Suprapubic skin (tissue), 4 donors: ENCODE measurements at regions not wholly inside any gene's neighbourhood (a gene's known extent, or its start where the extent isn't known, plus 50 kb on each side); places are given as distances from the start of the nearest gene placed in this dataset.

ENCODE experiments used
- CTCF ChIP-seq, 2 donors: fragments of 200-600 bp in 1 of 2; fragments of 450-650 bp in 1 of 2; sonication (generic) in 1 of 2; IDR thresholded peaks; one replicate each; pipeline ENCODE4 v1.5.1; 2016 to 2019; ENCODE audit warnings: antibody characterized with exemption in 2 of 2, mild to moderate bottlenecking in 1 of 2, moderate library complexity in 1 of 2
- EP300 ChIP-seq: sonication (generic); formaldehyde crosslinking; IDR thresholded peaks from one replicate; pipeline ENCODE4 v1.6.1; 2017; ENCODE audit warnings: antibody characterized with exemption
- POLR2A ChIP-seq, 2 donors: fragments of 450-650 bp; IDR thresholded peaks; one replicate each; pipeline ENCODE4 v1.6.1; 2017; ENCODE audit warnings: antibody characterized with exemption in 2 of 2, mild to moderate bottlenecking in 2 of 2, moderate library complexity in 2 of 2
- POLR2AphosphoS5 ChIP-seq, 3 donors: sonication (generic); formaldehyde crosslinking; IDR thresholded peaks; one replicate each; pipeline ENCODE4 v1.6.1; 2017; ENCODE audit warnings: antibody characterized with exemption in 3 of 3

GRCh38 chr5:2912741-2913140, 161.3 kb upstream of the IRX2 start:
- TF ChIP-seq POLR2AphosphoS5 (IDR thresholded peaks at IDR 0.05) (no peak), CTCF (IDR thresholded peaks at IDR 0.05) (no peak), POLR2A (IDR thresholded peaks at IDR 0.05) (no peak), EP300 (no peak)
